ENCODE measurements at regions not wholly inside any gene's neighbourhood (a gene's known extent, or its start where the extent isn't known, plus 50 kb on each side); places are given as distances from the start of the nearest gene placed in this dataset.
"Not testable (repeated sequence)": the region's sequence is repeated elsewhere in the genome, so short reads cannot be mapped to it uniquely, and the experiment has no call there.

DNA sequence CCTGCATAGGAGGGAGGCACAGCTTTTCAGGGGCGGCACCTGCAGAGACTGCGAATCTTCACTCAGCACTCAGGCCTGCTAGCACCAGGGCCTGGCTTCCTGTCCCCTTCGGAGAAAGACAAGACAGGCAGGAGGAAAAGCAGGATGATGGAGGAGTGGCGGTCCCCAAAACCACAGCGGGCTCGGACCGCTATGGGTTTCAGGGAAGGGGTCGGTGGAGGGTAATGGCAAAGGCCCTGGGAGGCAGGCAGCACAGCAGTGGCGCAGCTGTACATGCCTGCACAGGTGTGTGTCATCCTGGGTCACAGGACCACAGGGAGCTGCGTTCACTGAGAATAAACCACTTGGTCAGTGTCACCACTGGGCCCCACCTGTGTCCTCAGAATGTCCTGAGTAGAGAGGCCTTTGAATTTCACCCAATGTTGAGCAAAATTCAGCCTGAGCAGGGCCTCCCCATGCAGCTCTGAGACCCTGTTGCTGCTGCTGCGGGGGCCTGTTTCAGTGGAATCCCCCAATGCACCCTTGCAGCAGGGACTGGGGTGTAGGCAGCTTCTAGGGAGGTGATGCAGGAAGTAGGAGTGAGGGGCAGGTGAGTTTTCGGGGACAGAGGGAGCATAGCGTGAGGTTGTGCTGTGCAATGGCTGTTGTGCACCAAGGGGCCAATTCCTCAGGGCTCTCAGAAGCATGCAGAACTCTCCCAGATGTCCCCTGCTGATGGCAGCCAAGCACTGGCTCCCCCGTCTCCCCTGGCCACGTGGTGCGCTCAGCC is 90.6 kb upstream of the PPP2R2D start:
- DNase-seq, result no peak

- no peak for DNase-seq
These were observed 89.8 kb upstream of the PPP2R2D start for GRCh38 chr10:131810805-131811629.

GRCh38 chr10:131811630-131812403 is 89.0 kb upstream of the PPP2R2D start:
- no peak for DNase-seq

GRCh38 chr10:131812736-131813604 is 87.8 kb upstream of the PPP2R2D start:
- no peak for DNase-seq

DNA sequence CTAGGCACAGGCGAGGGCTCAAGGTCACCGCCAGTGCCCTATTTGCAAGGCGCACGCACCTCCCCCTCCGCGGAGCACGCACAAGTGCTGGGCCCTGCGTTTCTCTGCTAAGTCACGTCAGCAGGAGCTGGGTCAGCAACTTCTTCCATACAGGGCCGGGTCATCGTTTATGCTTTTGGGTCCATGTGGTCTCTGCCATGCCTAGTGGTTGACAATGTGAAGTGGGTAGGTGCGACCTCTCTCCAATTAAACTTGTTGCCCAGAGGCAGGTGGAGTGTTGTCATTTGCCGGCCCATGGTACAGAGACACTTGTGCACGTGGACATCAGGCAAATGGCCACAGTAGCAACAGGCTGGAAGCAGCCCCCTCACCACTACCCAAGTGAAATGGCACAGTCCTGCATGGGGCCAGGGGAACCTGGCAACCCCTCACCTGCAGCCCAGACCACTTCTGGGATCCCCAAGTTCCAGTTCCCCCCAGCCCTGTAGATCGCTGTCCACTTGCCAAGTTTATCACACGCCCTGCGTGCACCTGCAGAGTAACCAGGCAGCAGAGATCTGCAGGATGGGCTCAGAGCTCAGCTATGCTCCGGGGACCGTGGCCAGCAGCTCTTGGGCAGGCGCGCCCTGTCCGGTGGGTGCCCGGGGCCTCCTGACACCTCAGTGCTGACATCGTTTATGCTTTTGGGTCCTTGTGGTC is 86.1 kb upstream of the PPP2R2D start:
- DNase-seq, result no peak

- no peak for DNase-seq
These were observed 85.3 kb upstream of the PPP2R2D start for GRCh38 chr10:131815266-131816156.

DNA sequence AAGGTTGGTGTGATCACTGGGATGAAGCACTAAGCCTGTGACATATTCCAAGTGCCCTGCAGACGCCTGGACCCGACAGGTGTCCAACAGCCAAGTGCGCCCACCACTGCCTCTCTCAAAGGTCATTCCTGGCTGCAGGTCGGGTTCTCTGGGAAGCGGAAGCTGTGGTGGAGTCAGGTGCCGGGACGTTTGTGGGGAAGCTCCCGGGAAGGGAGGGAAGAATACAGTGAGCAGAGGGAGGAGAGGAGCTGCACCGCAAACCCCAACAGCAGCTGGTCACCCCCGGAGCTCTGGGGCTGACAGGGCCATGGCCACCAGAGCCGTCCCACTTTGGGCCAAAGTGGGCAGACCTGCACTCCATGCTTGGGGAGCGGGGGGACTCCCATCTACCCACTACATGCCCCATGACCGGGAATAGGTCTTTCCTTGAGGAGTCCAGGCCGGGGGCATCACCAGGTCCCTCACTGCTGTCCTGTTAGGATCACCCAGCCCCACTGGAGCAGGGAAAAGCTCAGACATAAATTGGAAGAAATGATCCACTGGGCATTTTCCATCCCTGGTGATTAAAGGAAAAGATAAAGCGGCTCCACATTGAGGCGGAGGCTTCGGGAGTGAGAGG is 84.5 kb upstream of the PPP2R2D start:
- no peak for DNase-seq

DNA sequence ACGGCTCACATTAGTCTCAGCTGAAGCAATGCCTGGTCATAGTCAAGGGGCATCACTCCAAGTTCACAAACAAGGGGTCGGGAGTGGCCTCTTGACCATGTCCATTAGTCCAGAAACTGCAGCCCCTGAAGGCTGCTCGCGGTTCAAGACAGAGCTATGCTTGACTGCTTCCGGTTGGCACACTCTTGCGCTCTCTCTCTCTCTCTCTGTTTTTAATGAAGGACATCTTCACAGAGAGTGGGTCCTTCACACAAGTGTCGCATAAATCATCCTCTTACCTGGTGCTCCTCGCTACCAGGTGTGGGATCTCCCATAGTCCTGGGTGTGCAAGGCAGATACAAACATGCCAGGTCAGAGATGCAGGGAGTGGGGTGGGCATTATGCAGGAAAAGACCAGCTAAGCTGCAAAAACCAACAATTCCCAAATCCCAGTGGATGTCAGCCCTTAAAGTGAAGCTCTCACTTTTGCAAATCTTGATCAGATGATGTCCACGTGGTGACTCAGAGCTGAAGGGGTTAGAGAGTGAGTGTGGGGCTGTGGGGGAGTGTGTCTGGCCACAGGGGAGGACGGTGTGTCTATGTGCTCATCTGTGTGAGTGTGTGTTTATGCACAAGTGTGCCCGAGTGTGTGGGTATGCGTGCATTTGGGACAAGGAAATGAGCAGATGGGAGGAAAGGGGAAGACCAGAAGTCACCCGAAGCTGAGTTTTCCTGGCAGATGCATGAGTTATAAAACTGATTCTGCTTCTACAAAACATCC is 83.7 kb upstream of the PPP2R2D start:
- DNase-seq, result no peak

DNA sequence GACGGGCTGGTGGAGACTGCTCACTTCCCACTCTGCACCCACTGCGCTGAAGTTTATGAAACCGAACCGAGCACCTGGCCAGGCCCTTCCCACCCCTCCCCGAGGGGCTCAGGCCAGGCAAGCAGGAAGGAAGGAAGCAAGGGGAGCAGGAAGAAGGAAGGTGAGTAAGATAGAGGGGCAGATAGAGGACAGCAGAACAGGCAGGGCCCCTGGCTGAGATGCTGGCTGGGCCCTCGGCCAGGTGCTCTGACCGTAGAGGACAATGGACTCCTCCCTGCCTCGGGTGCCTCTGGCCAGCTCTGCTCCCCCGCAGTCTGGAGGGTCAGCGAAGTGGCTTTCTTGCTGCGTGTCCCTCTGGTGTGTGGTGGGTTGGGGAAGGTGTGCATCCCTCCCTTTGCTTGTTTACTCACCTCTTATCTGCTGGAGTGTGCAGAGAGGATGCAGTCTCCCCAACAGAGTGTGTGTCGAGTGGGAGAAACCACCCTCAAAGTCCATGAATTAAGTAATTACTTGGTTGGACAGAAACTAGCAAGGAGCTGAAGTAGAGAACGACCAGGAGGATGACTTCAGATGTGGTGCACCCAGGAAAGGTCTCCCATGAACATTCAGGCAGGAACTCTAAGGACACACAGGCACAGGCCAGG is 82.8 kb upstream of the PPP2R2D start:
- no peak for DNase-seq

- no peak for DNase-seq
These were observed 82.1 kb upstream of the PPP2R2D start for GRCh38 chr10:131818510-131819234.

DNA sequence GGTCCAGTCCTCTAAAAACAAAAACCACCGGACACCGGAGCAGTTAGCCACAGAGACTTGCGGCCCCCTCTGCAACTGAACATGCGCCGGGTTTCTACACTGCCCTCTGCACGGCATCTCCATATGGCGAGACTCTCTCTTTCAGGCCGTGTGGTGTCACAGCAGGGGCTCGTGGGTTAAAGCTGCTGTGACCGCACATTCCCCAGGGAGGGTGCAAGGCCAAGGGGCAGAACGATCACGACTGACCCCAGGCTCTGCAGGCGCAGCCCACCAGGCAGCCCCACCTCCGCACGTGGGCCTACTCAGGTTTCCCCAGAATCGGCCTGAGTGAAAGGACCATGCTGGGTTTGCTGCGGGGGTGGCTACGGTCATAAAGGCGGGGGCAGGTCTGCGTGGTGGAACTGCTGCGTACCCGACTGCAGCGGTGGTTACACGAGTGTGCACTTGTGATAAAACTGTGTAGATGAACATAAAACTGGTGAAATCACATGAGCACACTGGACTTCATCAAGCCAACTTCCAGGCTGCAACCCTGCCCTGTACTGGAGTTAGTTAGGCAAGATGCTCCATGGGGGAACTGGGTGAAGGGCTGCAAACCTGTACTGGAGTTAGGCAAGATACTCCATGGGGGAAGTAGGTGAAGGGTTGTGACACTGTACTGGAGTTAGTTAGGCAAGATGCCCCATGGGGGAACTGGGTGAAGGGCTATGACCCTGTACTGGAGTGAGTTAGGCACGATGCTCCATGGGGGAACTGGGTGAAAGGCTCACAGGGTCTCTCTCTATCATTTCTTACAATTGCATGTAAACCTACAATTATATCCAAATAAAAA is 81.4 kb upstream of the PPP2R2D start:
- no peak for DNase-seq

GRCh38 chr10:131820626-131821025 is 80.2 kb upstream of the PPP2R2D start:
- DNase-seq, result no peak

- DNase-seq, result no peak
These were observed 79.3 kb upstream of the PPP2R2D start for GRCh38 chr10:131821378-131822012.

DNA sequence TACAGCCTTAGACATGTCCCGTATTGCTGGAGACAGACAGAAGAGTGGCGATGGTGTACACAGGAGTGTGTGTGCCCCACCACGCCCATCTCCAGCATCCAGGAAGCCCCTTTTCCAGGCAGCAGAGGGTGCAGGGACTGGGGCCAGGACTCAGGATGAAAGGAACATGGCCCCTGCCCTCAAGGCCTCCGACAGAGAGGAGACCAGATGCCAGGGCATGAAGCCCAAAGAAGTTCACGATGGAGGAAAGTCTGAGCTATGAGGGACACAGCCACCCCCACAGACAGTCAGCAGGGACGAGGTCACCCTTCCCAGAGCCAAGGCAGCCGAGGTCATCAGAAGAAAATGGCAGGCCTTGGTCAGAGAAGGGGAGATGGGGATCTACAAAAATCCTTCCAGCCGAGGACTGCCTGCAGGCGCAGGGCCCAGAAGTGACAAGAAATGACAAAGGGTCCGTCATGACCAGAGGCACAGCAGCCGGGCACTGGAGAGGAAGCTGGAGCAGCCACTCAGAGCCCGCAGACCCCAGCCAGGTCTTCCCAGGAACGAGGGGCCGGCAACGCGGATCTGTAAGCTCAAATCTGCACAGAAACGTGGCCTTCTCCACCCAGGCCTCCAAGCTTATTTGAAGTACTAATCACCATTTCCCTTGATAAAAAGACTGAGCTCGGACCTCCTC is 78.7 kb upstream of the PPP2R2D start:
- no peak for DNase-seq

DNA sequence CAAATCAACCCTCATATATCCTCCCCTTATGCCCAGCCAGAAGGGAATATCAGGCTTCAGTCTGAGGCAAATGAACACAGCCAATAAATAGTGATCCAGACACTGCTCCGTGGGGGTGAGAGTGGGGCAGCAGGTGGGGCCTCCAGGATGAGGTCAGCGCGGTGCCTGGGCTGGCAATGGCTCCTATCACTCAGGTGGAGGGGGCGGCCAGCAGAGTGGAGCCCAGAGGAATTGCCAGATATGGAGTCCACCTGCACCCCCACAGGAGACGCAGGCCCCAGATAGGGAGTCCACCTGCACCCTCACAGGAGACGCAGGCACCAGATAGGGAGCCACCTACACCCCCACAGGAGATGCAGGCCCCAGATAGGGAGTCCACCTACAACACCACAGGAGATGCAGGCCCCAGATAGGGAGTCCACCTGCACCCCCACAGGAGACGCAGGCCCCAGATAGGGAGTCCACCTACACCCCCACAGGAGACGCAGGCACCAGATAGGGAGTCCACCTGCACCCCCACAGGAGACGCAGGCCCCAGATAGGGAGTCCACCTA is 78.0 kb upstream of the PPP2R2D start:
- no peak for DNase-seq

DNA sequence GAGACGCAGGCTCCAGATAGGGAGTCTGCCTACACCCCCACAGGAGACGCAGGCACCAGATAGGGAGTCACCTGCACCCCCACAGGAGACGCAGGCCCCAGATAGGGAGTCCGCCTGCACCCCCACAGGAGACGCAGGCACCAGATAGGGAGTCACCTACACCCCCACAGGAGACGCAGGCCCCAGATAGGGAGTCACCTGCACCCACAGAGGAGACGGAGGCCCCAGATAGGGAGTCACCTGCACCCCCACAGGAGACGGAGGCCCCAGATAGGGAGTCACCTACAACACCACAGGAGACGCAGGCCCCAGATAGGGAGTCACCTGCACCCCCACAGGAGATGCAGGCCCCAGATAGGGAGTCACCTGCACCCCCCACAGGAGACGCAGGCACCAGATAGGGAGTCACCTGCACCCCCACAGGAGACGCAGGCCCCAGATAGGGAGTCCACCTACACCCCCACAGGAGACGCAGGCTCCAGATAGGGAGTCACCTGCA is 77.2 kb upstream of the PPP2R2D start:
- DNase-seq, result not testable (repeated sequence)

Data from NCI-H526 (cell line).